Breast epithelium (tissue), 3 donors: ENCODE measurements at regions not wholly inside any gene's neighbourhood (a gene's known extent, or its start where the extent isn't known, plus 50 kb on each side); places are given as distances from the start of the nearest gene placed in this dataset.

Source experiments
- POLR2A ChIP-seq: fragments of 450-650 bp; IDR thresholded peaks from one replicate; pipeline ENCODE4 v1.6.1; 2016; ENCODE audit warnings: antibody characterized with exemption, mild to moderate bottlenecking, moderate library complexity
- TF ChIP-seq, protein P1 (sequence below), 3 donors: fragments of 450-650 bp; IDR thresholded peaks; one replicate each; pipeline ENCODE4 v1.5.1; 2016 to 2017; ENCODE audit warnings: antibody characterized with exemption in 3 of 3, mild to moderate bottlenecking in 3 of 3, moderate library complexity in 3 of 3

DNA sequence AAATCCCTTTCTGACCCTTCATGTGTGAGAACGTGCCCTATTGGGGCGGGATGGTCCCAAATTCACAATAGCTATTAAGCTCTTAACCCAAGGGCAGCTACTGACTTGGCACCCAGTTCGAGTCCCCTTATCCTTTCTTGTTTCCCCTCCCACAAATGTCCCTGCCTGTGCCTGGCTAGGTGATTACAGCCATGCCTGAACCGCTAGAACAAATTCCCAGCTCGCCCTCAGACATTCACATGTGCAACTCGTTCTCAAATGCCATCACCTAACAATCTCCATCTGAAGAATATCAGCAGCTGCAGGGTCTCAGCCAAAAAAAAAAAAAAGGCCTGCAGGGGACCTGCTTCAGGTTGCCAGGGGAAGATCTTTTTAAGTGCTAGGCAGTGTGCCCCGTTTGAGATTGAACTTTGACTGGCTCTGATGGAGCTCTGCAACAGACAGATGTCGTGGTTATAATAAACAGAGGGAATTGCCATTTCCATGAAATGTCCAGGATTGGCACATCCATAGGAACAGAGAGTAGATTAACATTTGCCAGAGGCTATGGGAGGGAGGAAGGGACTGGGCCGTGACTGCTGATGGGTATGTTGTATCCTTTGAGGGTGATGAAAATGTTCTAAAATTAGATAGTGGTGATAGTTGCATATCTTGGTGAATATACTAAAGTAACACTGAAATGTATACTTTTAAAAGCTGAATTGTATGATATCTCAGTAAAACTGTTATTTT is 347.2 kb upstream of the WWC1 start:
- TF ChIP-seq, protein P1, sequence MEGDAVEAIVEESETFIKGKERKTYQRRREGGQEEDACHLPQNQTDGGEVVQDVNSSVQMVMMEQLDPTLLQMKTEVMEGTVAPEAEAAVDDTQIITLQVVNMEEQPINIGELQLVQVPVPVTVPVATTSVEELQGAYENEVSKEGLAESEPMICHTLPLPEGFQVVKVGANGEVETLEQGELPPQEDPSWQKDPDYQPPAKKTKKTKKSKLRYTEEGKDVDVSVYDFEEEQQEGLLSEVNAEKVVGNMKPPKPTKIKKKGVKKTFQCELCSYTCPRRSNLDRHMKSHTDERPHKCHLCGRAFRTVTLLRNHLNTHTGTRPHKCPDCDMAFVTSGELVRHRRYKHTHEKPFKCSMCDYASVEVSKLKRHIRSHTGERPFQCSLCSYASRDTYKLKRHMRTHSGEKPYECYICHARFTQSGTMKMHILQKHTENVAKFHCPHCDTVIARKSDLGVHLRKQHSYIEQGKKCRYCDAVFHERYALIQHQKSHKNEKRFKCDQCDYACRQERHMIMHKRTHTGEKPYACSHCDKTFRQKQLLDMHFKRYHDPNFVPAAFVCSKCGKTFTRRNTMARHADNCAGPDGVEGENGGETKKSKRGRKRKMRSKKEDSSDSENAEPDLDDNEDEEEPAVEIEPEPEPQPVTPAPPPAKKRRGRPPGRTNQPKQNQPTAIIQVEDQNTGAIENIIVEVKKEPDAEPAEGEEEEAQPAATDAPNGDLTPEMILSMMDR (IDR thresholded peaks at IDR 0.05), result no peak
- TF ChIP-seq POLR2A, result no peak
